ENCODE measurements at regions not wholly inside any gene's neighbourhood (a gene's known extent, or its start where the extent isn't known, plus 50 kb on each side); places are given as distances from the start of the nearest gene placed in this dataset.

DNA sequence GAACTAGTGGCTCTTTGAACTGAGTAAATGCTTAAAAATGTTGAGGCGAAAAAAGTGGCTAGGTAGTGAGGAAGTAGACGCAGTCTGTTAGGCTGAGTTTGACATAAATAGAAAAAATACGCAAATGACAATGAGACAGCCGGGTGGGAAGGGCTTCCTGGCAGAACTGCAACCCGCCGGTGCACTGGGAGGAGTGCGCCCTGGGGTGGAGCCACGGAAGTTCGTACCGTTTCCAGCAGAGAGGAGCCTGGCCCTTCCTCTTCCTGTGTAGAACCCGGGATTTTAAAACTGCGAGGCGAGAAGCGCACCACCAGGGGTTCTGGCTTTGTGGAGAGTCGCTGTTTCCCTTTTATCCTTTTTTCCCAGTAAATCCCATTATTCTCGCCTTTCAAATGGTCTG, 602.6 kb downstream of the PYDC2 start:
- TF ChIP-seq, protein P1, sequence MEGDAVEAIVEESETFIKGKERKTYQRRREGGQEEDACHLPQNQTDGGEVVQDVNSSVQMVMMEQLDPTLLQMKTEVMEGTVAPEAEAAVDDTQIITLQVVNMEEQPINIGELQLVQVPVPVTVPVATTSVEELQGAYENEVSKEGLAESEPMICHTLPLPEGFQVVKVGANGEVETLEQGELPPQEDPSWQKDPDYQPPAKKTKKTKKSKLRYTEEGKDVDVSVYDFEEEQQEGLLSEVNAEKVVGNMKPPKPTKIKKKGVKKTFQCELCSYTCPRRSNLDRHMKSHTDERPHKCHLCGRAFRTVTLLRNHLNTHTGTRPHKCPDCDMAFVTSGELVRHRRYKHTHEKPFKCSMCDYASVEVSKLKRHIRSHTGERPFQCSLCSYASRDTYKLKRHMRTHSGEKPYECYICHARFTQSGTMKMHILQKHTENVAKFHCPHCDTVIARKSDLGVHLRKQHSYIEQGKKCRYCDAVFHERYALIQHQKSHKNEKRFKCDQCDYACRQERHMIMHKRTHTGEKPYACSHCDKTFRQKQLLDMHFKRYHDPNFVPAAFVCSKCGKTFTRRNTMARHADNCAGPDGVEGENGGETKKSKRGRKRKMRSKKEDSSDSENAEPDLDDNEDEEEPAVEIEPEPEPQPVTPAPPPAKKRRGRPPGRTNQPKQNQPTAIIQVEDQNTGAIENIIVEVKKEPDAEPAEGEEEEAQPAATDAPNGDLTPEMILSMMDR (IDR thresholded peaks at IDR 0.05), result no peak
- TF ChIP-seq POLR2A (IDR thresholded peaks at IDR 0.05; ENCODE audit: low read depth) (no peak), POLR2AphosphoS5 (IDR thresholded peaks at IDR 0.05) (no peak), EP300 (IDR thresholded peaks at IDR 0.05) (no peak)

All from esophagus muscularis mucosa (tissue), 4 donors.